PC-3 (cell line): ENCODE measurements at regions not wholly inside any gene's neighbourhood (a gene's known extent, or its start where the extent isn't known, plus 50 kb on each side); places are given as distances from the start of the nearest gene placed in this dataset.

Experiments
- ATAC-seq: fragments of 200-7000 bp; cut with Tn5 transposase; 2 replicates; pipeline ENCODE4 v1.9.1; 2020; ENCODE audit warnings: mild to moderate bottlenecking, moderate library complexity
- BruUV-seq: library from RNA; stranded (reverse); fragments of 400-500 nt; replicated peaks from 2 replicates; lab custom pipeline; 2021; lab: Mats Ljungman, UMichigan
- CTCF ChIA-PET: fragments of 300-600 bp; sonication (Branson Sonifier 250); formaldehyde crosslinking; loops from one replicate; lab custom pipeline; 2022; ENCODE audit warnings: antibody characterized with exemption; lab: Charles Lee
- POLR2A ChIA-PET: fragments of 300-600 bp; sonication (Branson Sonifier 250); formaldehyde crosslinking; loops from one replicate; lab custom pipeline; 2022; ENCODE audit warnings: antibody characterized with exemption; ENCODE audit not compliant: unreplicated experiment; lab: Charles Lee
- DNase-seq: peaks from one replicate; pipeline ENCODE4 v3.0.0-alpha.2; 2015
- H2AFZ ChIP-seq: fragments of 300-600 bp; sonication (generic); 2 replicates; pipeline ENCODE4 v1.6.0; 2016; ENCODE audit warnings: antibody characterized with exemption, low read length
- H3F3A ChIP-seq: fragments of 300-600 bp; sonication (generic); one replicate; pipeline ENCODE4 v1.6.0; 2017; ENCODE audit warnings: antibody characterized with exemption, low read length, control low read depth, mild to moderate bottlenecking; ENCODE audit not compliant: unreplicated experiment
- H3K27ac ChIP-seq: fragments of 300-600 bp; sonication (generic); 2 replicates; pipeline ENCODE4 v1.5.1; 2016; ENCODE audit warnings: mild to moderate bottlenecking, low read length
- H3K27me3 ChIP-seq: fragments of 300-600 bp; sonication (generic); 2 replicates; pipeline ENCODE4 v1.6.1; 2016; ENCODE audit warnings: low read length, mixed read lengths
- H3K36me3 ChIP-seq: fragments of 300-600 bp; sonication (generic); 2 replicates; pipeline ENCODE4 v1.6.1; 2016; ENCODE audit warnings: low read depth, mixed run types, low read length, mixed read lengths
- H3K4me1 ChIP-seq: fragments of 300-600 bp; sonication (generic); 2 replicates; pipeline ENCODE4 v1.5.1; 2016; ENCODE audit warnings: low read length; ENCODE audit not compliant: insufficient read depth
- H3K4me2 ChIP-seq: fragments of 300-600 bp; sonication (generic); 2 replicates; pipeline ENCODE4 v1.6.0; 2016; ENCODE audit warnings: low read length
- H3K4me3 ChIP-seq: fragments of 300-600 bp; sonication (generic); 2 replicates; pipeline ENCODE4 v1.5.1; 2016; ENCODE audit warnings: mild to moderate bottlenecking, low read length, mixed read lengths
- H3K79me2 ChIP-seq: fragments of 300-600 bp; sonication (generic); 2 replicates; pipeline ENCODE4 v1.6.1; 2017; ENCODE audit warnings: low read length, mixed read lengths
- H3K9ac ChIP-seq: fragments of 300-600 bp; sonication (generic); 2 replicates; pipeline ENCODE4 v1.6.0; 2016; ENCODE audit warnings: mild to moderate bottlenecking, low read length
- H3K9me2 ChIP-seq: fragments of 300-600 bp; sonication (generic); replicated peaks from 2 replicates; pipeline ENCODE4 v1.6.1; 2016; ENCODE audit warnings: mixed run types, low read length, mixed read lengths
- H3K9me3 ChIP-seq: fragments of 300-600 bp; sonication (generic); 2 replicates; pipeline ENCODE4 v1.6.1; 2016; ENCODE audit warnings: low read length, mixed read lengths
- H4K20me1 ChIP-seq: fragments of 300-600 bp; sonication (generic); 2 replicates; pipeline ENCODE4 v1.6.1; 2016; ENCODE audit warnings: low read length, mixed read lengths
- CTCF ChIP-seq: fragments of 300-600 bp; sonication (generic); conservative IDR thresholded peaks from 2 replicates; pipeline ENCODE4 v1.5.1; 2017; ENCODE audit warnings: antibody characterized with exemption, low read depth, mild to moderate bottlenecking, low read length
- EZH2 ChIP-seq: fragments of 300-600 bp; sonication (generic); IDR thresholded peaks from one replicate; pipeline ENCODE4 v1.6.1; 2017; ENCODE audit warnings: antibody characterized with exemption, mild to moderate bottlenecking, low read length; ENCODE audit not compliant: unreplicated experiment
- EZH2phosphoT487 ChIP-seq: fragments of 300-600 bp; sonication (generic); IDR thresholded peaks from 2 replicates; pipeline ENCODE4 v1.6.1; 2018; ENCODE audit warnings: mild to moderate bottlenecking, antibody characterized with exemption, low read length, borderline replicate concordance
- intact Hi-C: fragments of 100-400 bp; cut with micrococcal nuclease; formaldehyde crosslinking; loops from 2 replicates; pipeline ENCODE4 v1.9.0; 2023

- BruUV-seq: no TSS peak
- intact Hi-C loops: no loop called here
- no peak overlapping the region for H3K9ac ChIP-seq
- no peak overlapping the region for H3K27ac ChIP-seq
- no peaks in the 10 kb centered on the region for H3F3A ChIP-seq
- no peaks in the 10 kb centered on the region for H3K79me2 ChIP-seq
- no peak for TF ChIP-seq CTCF
- no peak for TF ChIP-seq EZH2phosphoT487
- TF ChIP-seq EZH2: no peak
- DNase-seq: no peak
- no peak overlapping the region for H3K4me3 ChIP-seq
- H3K9me2 ChIP-seq: no peaks in the 10 kb centered on the region
- no peaks in the 10 kb centered on the region for H3K9me3 ChIP-seq
- no peak overlapping the region for H3K4me2 ChIP-seq
- CTCF ChIA-PET: no interaction called here
- H4K20me1 ChIP-seq: no peaks in the 10 kb centered on the region
- POLR2A ChIA-PET: no interaction called here
- ATAC-seq: no peak
- no peaks in the 10 kb centered on the region for H3K36me3 ChIP-seq
- 0 out of 2 replicates have a peak, but pooled peaks cover 3% of the 10 kb centered on the region for H3K27me3 ChIP-seq
- no peak overlapping the region for H2AFZ ChIP-seq
- H3K4me1 ChIP-seq: no peaks in the 10 kb centered on the region
Observed at GRCh38 chr1:83641206-83641658, 357.7 kb downstream of the TTLL7 start.

- no peak for TF ChIP-seq CTCF
- no peak for TF ChIP-seq EZH2
- TF ChIP-seq EZH2phosphoT487: no peak
- intact Hi-C loops: no loop called here
- CTCF ChIA-PET: no interaction called here
Observed at GRCh38 chr1:83639785-83640184, 359.1 kb downstream of the TTLL7 start.

GRCh38 chr1:83637586-83637985, 361.3 kb downstream of the TTLL7 start:
- DNase-seq (no peak), ATAC-seq (no peak)
- H3K27ac ChIP-seq: no peak overlapping the region
- TF ChIP-seq EZH2phosphoT487: no peak
- TF ChIP-seq CTCF: no peak
- TF ChIP-seq EZH2: no peak
- H3K27me3 ChIP-seq: peaks cover 24% of the 10 kb centered on the region; the same call in 1 of the 2 replicates
- H3K9me3 ChIP-seq: no peaks in the 10 kb centered on the region
- no peak overlapping the region for H3K9ac ChIP-seq
- no peaks in the 10 kb centered on the region for H4K20me1 ChIP-seq
- intact Hi-C loops: no loop called here
- no peak overlapping the region for H3K4me2 ChIP-seq
- no peaks in the 10 kb centered on the region for H3F3A ChIP-seq
- no peaks in the 10 kb centered on the region for H3K9me2 ChIP-seq
- ChIA-PET POLR2A (no interaction called here), CTCF (no interaction called here)
- BruUV-seq: no TSS peak
- H2AFZ ChIP-seq: no peak overlapping the region
- H3K36me3 ChIP-seq: no peaks in the 10 kb centered on the region
- no peaks in the 10 kb centered on the region for H3K4me1 ChIP-seq
- no peaks in the 10 kb centered on the region for H3K79me2 ChIP-seq
- H3K4me3 ChIP-seq: no peak overlapping the region

More at GRCh38 chr1:83639785-83640184, 359.1 kb downstream of the TTLL7 start:
- H3K36me3 ChIP-seq: no peaks in the 10 kb centered on the region
- no TSS peak for BruUV-seq
- no peaks in the 10 kb centered on the region for H3F3A ChIP-seq
- no peak for DNase-seq
- no peak for ATAC-seq
- H2AFZ ChIP-seq: no peak overlapping the region
- no peaks in the 10 kb centered on the region for H3K4me1 ChIP-seq
- H3K4me2 ChIP-seq: no peak overlapping the region
- no peaks in the 10 kb centered on the region for H4K20me1 ChIP-seq
- no peaks in the 10 kb centered on the region for H3K79me2 ChIP-seq
- POLR2A ChIA-PET: no interaction called here
- no peaks in the 10 kb centered on the region for H3K9me2 ChIP-seq
- H3K4me3 ChIP-seq: no peak overlapping the region
- no peak overlapping the region for H3K9ac ChIP-seq
- peaks cover 7% of the 10 kb centered on the region; the same call in 1 of the 2 replicates for H3K27me3 ChIP-seq
- no peaks in the 10 kb centered on the region for H3K9me3 ChIP-seq
- H3K27ac ChIP-seq: no peak overlapping the region
